Activated CD8-positive, alpha-beta T cell treated with anti-CD3 and anti-CD28 coated beads for 36 hours (primary cell): ENCODE measurements at regions not wholly inside any gene's neighbourhood (a gene's known extent, or its start where the extent isn't known, plus 50 kb on each side); places are given as distances from the start of the nearest gene placed in this dataset.

Experiments used
- ATAC-seq: fragments of 200-7000 bp; cut with Tn5 transposase; one replicate; pipeline ENCODE4 v1.10.0; 2021; ENCODE audit warnings: mild to moderate bottlenecking, moderate library complexity
- CTCF ChIA-PET: fragments of 350-600 bp; sonication (Branson Sonifier 250); formaldehyde crosslinking; loops from one replicate; lab custom pipeline; 2021; ENCODE audit warnings: antibody characterized with exemption; lab: Charles Lee
- POLR2A ChIA-PET: fragments of 350-600 bp; sonication (Branson Sonifier 250); formaldehyde crosslinking; loops from one replicate; lab custom pipeline; 2021; ENCODE audit warnings: antibody characterized with exemption; lab: Charles Lee
- DNase-seq: peaks from one replicate; pipeline ENCODE4 v3.0.0-alpha.2; 2020
- H3K27ac Mint-ChIP-seq: one replicate; pipeline ENCODE4 v1.8.0; 2021; ENCODE audit warnings: mild to moderate bottlenecking, mixed read lengths
- H3K27me3 Mint-ChIP-seq: one replicate; pipeline ENCODE4 v1.8.0; 2021; ENCODE audit warnings: mixed read lengths
- H3K36me3 Mint-ChIP-seq: one replicate; pipeline ENCODE4 v1.8.0; 2021; ENCODE audit warnings: low read depth, mixed read lengths
- H3K4me1 Mint-ChIP-seq: one replicate; pipeline ENCODE4 v1.8.0; 2021; ENCODE audit warnings: low read depth, mixed read lengths
- H3K4me3 Mint-ChIP-seq: one replicate; pipeline ENCODE4 v1.8.0; 2021; ENCODE audit warnings: mild to moderate bottlenecking, moderate library complexity, mixed read lengths
- H3K9me3 Mint-ChIP-seq: one replicate; pipeline ENCODE4 v1.8.0; 2021; ENCODE audit warnings: mixed read lengths
- intact Hi-C: fragments of 100-400 bp; cut with micrococcal nuclease; formaldehyde crosslinking; loops from one replicate; pipeline ENCODE4 v1.10.0; 2022
- TF ChIP-seq, protein P1 (sequence below): fragments of 200-600 bp; IDR thresholded peaks from one replicate; pipeline ENCODE4 v1.8.0; 2022; ENCODE audit warnings: antibody characterized with exemption, mild to moderate bottlenecking

DNA sequence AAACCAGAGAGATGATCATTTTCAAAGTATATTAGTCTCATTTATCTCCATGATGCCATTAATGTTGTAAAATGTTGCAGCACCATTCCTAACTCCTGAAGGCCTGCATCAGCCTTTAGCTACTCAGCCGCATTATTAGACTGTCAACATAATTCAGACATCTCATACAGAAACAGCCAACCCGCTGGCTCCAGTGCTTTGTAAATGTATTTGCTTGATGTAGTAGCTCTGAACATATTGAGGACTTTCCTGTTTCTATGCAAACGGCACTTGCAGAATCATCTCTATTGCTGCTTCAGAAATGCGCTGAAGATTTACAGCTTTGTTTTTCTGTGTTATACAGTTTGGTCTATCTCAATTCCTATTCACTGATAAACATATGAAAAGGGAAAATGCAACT lies 372.2 kb downstream of the DSEL start:
- H3K9me3 Mint-ChIP-seq = no peaks in the 10 kb centered on the region
- no peaks in the 10 kb centered on the region for H3K36me3 Mint-ChIP-seq
- TF ChIP-seq, protein P1, sequence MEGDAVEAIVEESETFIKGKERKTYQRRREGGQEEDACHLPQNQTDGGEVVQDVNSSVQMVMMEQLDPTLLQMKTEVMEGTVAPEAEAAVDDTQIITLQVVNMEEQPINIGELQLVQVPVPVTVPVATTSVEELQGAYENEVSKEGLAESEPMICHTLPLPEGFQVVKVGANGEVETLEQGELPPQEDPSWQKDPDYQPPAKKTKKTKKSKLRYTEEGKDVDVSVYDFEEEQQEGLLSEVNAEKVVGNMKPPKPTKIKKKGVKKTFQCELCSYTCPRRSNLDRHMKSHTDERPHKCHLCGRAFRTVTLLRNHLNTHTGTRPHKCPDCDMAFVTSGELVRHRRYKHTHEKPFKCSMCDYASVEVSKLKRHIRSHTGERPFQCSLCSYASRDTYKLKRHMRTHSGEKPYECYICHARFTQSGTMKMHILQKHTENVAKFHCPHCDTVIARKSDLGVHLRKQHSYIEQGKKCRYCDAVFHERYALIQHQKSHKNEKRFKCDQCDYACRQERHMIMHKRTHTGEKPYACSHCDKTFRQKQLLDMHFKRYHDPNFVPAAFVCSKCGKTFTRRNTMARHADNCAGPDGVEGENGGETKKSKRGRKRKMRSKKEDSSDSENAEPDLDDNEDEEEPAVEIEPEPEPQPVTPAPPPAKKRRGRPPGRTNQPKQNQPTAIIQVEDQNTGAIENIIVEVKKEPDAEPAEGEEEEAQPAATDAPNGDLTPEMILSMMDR = no peak
- DNase-seq (no peak), ATAC-seq (no peak)
- intact Hi-C loops = no loop called here
- no peak overlapping the region for H3K27ac Mint-ChIP-seq
- H3K4me1 Mint-ChIP-seq = no peaks in the 10 kb centered on the region
- no peaks in the 10 kb centered on the region for H3K27me3 Mint-ChIP-seq
- ChIA-PET CTCF (no interaction called here), POLR2A (no interaction called here)
- H3K4me3 Mint-ChIP-seq = no peak overlapping the region

DNA sequence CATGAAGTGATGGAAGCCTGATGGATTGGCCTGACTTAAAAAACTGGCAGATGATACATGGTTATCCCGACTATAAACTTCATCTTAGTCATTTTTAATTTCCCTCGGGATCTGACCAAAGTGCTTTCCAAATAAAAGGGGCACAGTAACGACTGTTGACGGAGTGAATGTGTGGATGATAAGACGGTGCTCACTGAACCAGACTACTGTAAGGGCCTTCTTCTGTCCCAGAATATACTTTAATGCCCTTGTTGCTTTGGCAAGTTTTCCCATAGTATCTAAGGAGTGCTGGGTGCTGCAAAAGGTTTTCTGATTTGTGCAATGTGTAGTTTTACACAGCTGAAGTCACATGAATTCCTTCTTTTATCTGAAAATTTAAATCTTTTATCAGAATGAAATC lies 373.5 kb downstream of the DSEL start:
- DNase-seq = no peak
- Mint-ChIP-seq H3K27me3 (no peaks in the 10 kb centered on the region), H3K27ac (no peak overlapping the region), H3K9me3 (no peaks in the 10 kb centered on the region), H3K4me1 (no peaks in the 10 kb centered on the region), H3K4me3 (no peak overlapping the region), H3K36me3 (no peaks in the 10 kb centered on the region)
- no peak for ATAC-seq
- CTCF ChIA-PET = no interaction called here
- intact Hi-C loops = no loop called here
- TF ChIP-seq, protein P1 = no peak
- POLR2A ChIA-PET = no interaction called here

DNA sequence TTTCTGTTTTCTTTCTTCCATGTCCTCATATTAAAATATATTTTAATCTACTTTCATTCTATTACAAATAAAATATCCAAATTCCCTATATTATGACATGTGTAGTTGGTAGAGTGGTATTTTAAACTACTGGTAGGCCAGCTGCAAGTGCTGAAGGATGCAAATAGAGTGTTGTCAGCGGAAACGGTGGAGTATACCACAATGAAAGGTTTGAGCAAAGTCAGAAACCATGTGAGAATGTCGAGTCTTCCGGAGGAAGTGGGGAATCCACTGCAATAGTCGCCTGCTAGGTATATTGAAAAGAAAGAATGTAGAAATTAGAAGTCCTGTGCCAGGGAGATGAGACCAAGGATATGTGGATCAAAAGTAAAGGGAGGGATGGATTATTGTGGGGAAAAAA lies 373.9 kb downstream of the DSEL start:
- Mint-ChIP-seq H3K4me1 (no peaks in the 10 kb centered on the region), H3K9me3 (no peaks in the 10 kb centered on the region), H3K27me3 (no peaks in the 10 kb centered on the region), H3K4me3 (no peak overlapping the region), H3K36me3 (no peaks in the 10 kb centered on the region), H3K27ac (no peak overlapping the region)
- ATAC-seq (no peak), DNase-seq (no peak)
- POLR2A ChIA-PET = no interaction called here
- CTCF ChIA-PET = no interaction called here
- TF ChIP-seq, protein P1 = no peak
- intact Hi-C loops = no loop called here

DNA sequence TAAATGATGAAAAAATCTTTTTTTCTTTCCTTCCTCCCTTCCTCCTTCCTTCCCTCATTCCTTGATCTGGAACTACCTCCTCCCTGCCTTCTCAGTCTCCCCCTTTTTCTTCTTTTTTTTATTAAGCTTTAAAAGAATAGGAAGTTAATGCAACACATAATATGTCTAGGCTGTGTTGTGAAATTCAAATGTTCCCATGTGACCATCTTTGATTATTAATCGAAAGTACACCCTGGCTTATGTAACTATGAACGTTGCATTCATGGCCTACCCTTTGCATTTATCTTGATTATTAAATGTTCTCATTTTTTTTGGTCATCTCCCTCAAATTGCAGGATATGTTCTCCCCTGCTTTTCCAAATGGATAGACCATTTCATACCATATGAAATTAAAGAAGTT lies 376.0 kb downstream of the DSEL start:
- H3K36me3 Mint-ChIP-seq = no peaks in the 10 kb centered on the region
- no peak overlapping the region for H3K4me3 Mint-ChIP-seq
- H3K27ac Mint-ChIP-seq = no peak overlapping the region
- no peaks in the 10 kb centered on the region for H3K27me3 Mint-ChIP-seq
- intact Hi-C loops = no loop called here
- CTCF ChIA-PET = no interaction called here
- DNase-seq = no peak
- TF ChIP-seq, protein P1 = no peak
- H3K4me1 Mint-ChIP-seq = no peaks in the 10 kb centered on the region
- ATAC-seq = no peak
- POLR2A ChIA-PET = no interaction called here
- H3K9me3 Mint-ChIP-seq = no peaks in the 10 kb centered on the region

DNA sequence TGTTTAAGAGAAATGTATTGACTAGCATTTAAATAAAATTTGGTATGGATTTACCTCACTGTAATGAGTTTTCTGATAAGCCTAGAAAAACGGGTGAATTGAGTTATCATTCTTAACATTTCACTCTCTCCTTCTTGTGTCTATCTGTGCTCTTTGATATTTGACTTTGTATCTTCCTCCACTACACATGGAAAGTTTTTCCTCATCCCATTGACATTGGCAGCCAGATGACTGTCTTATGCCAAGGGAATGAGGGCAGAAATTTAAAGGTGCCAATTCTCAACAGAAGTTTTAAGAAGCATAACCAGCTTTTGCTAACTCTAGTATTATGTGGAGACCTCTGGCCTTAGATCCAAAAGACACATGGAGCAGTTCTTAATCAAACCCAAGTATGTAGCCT lies 376.6 kb downstream of the DSEL start:
- ATAC-seq = no peak
- Mint-ChIP-seq H3K27me3 (no peaks in the 10 kb centered on the region), H3K4me1 (no peaks in the 10 kb centered on the region), H3K27ac (no peak overlapping the region), H3K4me3 (no peak overlapping the region), H3K36me3 (no peaks in the 10 kb centered on the region), H3K9me3 (no peaks in the 10 kb centered on the region)
- POLR2A ChIA-PET = no interaction called here
- CTCF ChIA-PET = no interaction called here
- intact Hi-C loops = no loop called here
- DNase-seq = no peak
- TF ChIP-seq, protein P1 = no peak
